Stimulated activated CD8-positive, alpha-beta memory T cell treated with anti-CD3 and anti-CD28 coated beads, Interleukin-12 subunit alpha, Interleukin-12 subunit beta, amount 100 ng/mL, for 4 hours (primary cell): ENCODE measurements at regions not wholly inside any gene's neighbourhood (a gene's known extent, or its start where the extent isn't known, plus 50 kb on each side); places are given as distances from the start of the nearest gene placed in this dataset.

Source experiments
- DNase-seq: peaks from one replicate; pipeline ENCODE4 v3.0.0-alpha.2; 2020; ENCODE audit warnings: low read depth

DNA sequence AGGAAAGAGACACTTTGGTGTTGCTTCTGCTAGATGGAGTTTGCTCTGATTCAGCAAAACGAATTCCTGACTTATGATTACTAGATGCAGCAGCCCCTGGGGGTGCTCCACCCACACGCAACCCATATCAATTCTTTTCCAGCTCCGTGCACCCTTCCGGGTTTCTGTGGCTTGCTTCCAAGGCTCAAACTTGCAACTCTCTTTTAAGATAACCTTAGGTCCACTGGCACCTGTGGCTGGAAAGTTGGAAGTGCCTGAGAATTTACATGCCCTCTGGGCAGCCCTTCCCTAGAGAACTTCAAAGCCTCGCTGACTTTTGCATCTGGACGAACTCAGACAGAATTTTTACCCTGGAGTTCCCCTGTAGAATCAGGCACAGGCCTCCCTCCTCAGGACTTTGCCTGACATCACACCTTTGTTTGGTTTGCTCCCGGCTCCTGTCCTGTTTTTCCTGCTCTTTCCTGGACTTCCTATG, 224.9 kb downstream of the SNX18 start:
- DNase-seq: no peak

DNA sequence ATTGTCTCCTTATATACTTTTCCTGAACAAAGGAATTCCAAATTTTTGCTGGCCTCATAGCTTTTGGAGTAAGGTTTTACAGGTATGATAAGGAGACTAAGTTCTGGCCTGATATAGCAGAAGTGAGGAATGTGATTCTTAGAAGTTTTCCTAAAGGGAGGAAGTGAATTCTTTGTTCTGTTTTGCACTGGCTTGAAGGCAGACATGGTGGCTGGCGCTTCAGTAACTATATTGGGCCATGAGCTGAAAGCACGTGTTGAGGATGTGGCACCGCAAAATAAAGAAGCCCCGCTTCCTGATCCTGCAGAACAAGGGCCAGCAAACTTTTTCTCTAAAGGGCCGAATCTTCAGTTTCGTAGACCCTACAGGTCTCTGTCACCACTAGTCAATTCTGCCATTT, 224.2 kb downstream of the SNX18 start:
- DNase-seq: no peak

DNA sequence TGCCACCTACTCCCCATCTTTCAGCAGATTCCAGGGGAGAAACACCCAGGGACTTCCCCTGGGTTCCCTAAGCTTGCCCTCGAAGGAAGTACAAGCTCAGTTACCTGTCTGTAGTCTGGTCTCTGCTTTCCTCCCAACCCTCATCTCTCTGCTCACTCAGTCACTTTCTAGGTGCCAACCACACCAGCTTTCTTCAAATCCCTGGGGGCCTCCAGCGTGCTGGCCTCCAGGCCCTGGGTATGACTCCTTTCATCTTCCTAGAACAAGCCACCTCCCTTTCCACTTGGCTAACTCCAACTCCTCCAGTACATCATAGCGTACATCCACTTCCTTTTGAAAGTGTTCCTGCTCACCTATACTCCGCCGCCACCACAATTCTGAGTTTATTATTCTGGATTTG, 222.6 kb downstream of the SNX18 start:
- no peak for DNase-seq

DNA sequence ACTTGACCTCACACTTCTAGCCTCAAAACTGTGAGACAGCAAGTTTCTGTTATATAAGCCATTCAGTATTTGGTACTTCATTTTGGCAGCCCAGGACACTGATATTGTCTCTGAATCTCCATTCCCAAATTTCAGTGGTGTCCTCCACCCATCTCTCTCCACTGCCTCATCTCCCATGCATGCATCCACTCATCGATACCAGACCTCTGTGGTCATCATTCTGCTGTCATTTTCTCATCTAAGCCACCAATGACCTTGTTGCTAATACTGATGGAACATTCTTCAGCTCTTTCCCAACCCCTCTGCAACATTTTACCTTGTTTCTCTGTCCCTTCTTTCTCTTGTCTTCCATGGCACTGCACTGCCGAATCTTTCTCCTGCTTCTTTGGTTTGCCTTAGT, 221.8 kb downstream of the SNX18 start:
- no peak for DNase-seq

DNA sequence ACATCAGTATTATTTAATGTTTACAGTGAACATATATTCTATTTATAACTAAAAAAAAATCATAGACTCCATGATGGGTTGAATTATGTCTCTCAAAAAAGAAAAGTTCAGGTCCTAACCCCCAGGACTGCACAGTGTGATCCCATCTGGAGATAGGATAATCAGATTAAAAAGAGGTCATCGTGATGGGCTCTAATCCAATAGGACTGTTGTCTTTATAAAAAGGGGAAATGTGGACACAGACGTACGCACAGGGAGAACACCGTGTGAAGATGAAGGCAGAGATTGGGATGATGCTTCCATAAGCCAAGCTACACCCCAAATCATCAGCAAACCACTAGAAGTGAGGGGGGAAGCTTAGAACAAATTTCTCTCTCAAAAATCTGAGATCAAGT, 221.4 kb downstream of the SNX18 start:
- DNase-seq: no peak

DNA sequence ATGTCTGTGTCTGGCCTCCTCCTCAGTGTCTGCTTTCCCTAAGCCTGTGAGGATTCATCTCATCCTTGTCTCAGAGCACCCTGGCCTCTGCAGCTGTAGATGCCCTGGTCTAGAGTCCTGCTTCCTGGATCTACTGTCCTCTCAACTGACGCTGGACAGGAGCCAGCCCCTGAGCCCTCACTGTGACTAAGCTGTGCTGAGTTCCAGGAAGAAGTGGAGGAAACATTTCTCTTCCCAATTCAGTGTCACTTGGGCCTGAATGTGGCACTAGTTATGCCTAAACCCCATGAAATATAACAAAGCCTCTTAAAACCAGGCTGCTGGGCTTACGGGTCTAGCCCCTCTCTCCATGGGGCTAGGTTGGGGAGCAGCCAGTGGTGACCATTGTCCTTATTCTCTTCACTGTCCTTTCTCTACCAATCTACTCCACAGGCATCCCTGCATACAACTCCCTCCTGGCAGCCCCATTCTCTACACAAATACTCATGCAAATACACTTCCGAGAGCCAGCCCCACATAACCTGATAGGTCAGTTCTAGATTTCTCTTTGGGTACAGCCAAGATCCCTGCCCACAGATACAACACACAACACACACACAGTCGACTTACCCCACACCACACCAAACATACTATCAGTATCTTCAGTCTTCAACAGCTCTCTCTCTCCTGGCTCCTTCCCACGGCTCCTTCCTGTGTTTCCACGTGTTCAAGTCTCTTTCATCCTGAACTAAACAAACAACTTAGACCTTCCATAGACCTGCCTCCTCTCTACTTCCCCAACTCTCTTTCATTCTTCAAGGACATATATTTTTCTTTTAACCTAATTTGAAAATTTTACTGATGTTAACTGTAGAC, 220.8 kb downstream of the SNX18 start:
- DNase-seq: no peak

DNA sequence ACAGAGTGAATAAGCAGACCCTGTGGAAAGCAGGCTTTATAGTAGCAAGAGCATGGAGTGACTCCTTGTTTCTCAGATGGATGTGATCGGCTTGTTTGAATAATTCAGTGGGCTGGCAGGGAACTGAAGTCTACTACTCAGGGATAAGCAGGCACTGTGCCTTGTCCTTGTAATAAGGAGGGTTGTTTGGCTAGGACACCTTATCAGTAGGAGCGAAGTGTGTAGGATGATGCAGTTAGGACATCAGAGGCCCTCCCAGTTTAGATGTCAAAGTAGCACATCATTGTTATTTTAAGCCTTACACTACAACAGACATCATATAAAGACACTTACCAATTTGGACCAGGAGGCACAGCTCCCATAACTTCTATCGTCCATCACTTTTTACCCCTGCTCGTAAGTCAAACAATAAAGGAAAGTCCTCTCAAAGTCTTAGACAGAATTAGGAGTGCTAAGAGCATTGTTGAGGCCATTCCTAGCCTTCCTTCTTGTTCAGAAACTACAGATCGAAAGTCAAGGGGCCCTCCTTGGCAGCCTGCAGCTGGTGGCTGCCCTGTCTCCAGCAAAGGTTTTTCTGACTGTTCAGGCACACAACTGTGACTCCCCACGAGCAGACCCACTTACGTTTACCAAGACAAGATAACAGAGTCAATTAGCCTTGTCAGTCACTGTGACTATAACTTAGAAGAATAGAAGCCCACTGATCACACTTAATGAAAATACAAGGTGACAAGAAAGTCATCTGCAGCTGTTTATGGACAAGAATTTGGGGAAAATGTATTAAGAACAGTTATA, 218.6 kb downstream of the SNX18 start:
- no peak for DNase-seq

DNA sequence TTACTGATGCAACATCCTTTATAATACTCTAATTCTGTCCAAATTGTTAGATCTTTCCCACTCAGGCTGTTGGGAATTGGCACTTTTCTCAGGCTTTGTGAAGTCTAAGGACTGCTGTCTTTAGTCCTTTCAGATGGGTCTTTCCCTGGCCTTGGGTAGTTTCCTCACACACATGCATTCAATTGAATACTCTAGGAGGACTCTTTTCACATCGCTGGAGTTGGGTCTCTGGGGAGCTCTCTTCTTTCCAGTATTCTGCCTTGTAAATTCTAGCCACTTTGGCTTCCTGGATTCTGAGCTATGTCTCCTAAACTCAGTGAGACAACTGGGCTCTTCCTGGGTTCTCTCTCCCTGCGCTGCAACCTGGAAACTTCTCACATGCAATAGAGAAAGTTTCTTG, 215.5 kb downstream of the SNX18 start:
- no peak for DNase-seq

DNA sequence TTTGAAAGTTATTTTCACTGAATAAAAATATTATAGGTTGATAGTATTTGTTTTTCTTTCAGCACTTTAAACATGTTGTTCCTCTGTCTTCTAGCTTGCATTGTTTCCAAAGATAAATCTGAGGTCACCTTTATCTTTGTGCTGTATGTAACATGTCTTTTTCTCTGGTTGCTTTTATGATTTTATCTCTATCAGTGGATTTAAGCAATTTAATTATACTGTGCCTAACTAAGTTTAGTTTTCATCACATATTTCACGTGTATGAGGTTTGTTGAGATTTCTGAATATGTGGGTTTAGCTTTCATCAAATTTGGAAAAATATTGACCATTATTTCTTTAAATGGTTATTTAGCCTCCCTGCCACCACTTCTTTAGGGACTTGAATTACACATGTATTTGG, 214.5 kb downstream of the SNX18 start:
- DNase-seq: no peak

DNA sequence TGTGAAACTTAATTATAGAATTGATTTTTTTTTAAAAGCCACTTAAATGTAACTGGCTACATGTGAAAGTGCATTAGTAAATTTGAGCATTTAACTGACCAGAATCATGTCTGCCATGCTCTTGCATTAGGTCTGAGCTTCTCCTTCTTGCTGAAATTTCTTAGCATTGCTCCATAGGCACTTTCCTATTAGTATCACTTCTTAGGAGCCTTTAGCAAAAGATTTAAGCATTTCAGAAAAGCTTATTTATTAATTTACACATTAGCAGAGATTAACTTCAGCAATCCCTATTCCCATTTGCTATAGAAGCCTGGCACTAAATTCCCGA, 211.0 kb downstream of the SNX18 start:
- no peak for DNase-seq

DNA sequence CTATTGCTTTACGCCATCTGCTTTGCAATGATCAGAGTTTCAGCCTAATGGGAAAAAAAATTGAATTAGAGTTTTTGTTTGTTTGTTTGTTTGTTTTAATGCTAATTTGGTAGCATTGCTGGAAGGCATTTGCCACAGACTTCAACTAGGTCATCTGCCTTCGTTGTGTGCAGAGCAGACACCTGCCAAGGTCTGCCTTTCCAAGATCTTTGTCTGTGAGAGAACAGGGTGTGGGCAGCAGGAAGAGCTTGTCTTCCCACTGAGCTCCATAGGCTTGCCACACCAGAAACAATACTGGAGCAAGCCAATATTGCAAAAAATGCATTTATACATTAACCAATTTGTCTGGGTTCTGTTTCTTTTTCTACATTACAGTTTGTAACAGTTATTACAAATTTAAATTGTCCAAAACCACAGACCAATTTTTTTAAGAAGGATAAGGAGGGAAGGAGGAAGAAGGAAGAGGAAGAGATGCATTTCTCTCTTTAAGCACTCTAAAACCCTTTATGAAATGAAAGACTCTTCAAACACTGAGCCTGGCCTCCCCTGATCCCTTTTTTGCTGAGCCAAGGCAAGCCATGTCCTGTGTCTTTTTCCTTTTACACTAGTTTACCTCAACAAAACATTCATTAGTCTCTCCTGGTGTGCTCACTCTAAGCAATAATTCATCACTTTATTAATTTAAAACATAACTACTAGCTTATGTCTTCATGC, 210.5 kb downstream of the SNX18 start:
- DNase-seq: no peak

DNA sequence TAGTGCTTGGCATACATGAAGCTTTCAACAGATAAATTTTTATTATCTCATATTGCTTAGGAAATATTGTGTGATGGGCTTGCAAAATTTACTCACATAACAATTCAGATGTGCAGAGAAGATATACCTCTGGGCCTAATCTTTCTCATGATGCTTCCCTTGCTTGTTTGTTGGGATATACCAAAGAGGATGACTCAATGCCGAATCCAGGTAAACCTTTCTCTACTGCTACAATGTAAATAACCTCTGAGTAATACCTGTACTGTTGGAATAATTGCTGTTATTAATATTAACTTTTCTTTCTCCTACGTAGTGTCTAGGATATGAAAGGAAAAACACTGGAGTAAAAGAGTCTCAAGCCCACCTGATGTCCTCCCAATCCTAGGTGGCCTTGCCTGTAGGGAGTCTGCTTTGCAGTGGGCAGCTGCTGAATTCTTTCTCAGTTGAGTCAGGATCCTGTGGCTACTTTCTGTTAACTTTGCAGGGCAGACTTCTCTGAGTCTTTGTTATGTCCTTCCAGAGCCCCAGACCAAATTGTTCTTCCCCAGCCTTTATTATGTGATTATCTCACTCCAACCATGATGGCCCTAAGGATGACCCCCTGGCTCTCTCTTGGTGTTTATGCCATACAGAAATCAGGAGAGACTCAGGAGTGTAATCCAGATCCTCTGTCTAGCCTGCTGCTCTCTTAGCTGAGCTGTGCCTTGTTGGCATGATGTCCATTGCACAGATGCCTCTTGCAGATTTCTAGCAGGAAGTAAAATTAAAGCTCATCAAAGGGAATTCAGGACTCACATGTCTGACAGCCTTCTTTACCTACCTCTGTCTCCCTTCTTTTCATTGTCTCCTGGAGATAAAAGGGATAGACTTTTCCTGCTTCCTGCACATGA, 208.1 kb downstream of the SNX18 start:
- DNase-seq: no peak

DNA sequence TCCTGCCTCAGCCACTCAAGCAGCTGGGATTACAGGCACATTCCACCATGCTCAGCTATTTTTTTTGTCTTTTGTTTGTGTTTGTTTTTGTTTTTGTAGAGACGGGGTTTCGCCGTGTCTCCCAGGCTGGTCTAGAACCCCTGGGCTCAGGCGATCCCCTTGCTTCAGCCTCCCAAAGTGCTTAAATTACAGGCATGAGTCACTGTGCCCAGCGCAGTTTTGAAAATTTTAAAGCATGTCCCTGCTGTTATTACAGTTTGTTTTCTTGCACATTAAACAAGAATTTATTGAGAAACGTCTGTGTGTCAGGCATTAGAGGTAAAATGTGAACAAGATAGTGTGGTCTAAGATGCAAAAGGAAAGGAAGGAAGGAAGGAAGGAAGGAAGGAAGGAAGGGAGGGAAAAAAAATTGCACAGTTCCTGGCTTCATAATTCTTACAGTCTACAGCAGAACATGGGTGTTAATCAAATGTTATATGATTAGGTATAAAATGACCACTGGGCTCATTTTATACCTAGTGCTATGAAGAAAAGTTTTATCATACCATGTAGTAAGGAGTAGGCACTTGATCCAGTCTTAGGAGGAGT, 205.4 kb downstream of the SNX18 start:
- DNase-seq: no peak

DNA sequence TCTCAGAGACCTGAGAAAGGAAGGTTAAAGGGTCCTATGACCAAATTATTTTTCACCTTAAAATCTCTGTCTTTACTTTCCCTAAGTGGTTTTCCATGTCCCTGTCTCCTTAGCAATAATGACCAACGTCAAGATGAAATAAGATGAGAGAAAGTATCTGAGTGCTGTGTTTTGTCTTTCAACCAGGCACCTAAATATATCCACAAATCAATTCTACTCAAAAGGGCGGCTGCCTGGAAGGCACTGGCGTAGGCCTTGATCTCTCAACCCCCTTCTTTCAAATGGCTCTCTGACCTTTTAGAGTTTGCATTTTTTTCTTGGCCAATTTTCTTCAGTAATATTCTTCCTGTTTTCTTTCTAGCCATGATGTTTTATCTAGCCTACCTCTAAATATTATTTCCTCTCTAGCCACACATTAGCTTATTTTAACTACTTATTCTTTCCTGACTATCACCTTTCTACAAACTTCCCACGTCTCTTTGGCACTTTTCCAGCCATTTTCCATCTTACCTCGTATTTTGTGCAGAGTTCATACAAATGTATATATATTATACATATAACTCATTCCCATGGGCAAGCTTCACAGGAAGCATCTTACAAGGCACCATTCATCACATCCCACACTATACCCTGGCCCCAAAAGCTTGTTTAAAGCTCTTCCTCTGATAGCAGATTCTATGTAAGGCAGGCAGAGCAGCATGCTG, 204.5 kb downstream of the SNX18 start:
- DNase-seq: no peak

DNA sequence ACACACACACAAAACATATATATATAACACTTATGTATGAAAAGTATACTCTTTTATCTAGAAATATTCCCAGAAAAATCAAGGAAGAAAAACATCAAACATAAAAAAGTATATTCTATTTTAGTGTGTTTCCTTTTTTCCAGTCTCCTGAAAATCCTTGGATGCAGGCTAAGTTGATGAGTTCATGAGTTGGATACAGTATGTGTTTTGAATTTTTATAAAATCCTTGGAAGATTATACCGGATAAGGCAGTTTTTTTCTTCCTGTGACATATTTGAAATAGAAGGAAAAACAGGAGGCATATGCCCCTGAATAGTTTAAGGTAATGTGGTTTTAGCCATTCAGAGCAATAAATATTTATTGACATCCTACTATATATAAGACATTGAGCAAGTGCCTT, 203.6 kb downstream of the SNX18 start:
- no peak for DNase-seq

DNA sequence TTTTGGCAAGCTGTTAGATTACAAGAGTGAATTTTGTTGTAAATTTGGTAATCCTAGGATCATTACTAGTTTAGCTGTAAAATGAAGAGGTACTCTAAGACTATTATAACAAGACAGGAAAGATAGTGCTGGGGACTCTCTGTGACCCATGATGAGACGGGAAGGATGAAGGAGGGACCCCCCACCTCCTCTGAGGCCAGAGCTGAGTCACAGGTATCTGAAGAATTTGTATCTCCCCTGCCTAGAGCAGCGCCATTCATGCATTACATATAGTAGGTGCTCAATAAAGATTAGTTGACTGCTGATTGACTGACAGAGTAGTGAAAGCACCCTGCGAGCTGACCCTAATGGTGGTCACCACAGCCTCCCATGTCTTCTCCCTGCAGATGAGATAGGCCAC, 202.8 kb downstream of the SNX18 start:
- no peak for DNase-seq

DNA sequence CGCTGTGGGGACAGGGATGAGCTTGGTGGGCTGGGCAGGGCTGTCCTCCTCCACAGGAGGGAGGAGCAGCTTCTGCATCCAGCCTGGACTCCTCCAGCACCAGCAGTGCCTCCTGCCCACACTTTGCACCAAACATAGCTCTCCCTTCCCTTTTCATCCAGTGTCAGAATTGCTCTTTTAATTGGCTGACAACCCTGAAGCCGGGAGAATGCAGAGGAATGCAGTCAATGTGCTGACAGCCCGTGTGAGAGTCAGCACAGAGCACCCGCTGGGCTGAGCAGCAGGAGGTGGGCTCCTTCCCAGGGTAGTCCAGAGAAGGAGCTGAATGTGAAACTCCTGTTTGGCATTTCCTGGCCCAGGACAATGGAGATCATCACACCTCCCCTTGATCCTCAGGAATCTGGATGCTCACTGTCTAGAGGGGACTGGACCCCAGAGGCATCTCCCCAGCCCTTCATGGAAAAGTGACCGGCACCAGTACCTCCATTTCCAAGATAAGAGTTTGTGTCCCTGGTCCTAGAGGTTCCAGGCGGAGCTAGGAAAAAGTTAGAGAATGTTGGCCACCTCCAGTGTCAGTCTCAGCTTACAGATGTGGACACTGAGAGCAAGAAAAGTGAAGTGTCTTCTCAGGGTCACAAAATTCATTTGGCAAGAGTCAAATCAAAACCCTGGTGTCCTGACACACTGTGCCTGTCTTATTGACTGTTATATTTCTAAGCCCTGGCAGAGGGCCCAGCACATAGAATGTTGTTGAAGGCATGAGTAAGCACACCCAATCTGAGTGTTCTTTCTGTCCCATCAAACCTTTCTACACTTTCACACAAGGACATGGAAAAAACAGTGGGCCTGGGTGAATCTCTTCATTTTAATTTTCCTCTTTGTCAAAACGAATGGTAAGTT, 202.1 kb downstream of the SNX18 start:
- DNase-seq: no peak

DNA sequence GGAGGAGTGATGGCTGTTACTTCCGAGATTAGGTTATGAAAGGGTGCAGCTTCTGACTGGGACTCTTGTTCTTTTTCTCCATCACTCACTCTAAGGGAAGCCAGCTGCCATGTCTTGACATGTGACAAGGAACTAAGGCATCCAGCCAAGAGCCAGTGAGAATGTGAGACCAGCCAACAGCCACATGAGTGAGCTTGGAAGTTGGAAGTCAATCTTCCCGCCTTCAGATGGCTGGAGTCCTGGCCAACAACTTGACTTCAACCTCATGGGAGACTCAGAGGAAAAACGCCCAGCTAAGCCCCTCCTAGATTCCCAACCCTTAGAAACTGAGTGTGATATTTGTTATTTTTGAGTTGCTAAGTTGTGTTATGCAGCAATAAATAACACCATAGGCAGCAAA, 201.1 kb downstream of the SNX18 start:
- no peak for DNase-seq

DNA sequence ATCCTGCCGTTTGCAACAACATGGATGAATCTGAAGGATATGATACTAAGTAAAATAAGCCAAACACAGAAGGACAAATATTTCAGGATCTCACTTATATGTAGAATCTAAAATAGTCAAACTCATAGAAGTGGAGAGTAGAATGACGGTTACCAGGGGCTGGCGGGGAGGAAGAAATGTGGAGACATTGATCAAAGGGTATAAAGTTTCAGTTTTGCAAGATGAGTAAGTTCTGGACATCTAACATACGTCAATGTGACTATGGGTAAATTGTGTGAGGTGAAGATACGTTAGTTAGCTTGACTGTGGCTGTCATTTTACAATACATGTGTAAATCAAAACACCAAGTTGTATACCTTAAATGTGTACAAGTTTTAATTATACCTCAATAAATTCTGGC, 200.3 kb downstream of the SNX18 start:
- DNase-seq: no peak

DNA sequence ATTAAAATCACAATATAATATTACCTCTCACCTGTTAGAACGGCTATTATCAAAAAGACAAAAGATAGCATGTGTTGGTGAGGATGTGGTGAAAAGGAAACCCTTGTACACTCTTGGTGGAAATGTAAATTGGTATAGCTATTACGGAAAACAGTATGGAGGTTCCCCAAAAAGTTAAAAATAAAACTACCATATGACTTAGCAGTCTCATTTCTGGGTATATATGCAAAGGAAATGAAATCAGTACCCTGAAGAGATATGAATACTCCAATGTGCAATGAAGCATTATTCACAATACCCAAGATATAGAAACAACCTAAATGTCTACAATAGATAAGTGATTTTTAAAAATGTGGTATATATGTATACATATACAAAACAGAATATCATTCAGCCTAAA, 199.9 kb downstream of the SNX18 start:
- no peak for DNase-seq
